Right lobe of liver (tissue), 6 donors: ENCODE measurements at regions not wholly inside any gene's neighbourhood (a gene's known extent, or its start where the extent isn't known, plus 50 kb on each side); places are given as distances from the start of the nearest gene placed in this dataset.

Source experiments
- ATAC-seq, 4 donors: fragments of 200-7000 bp; cut with Tn5 transposase; one replicate each; pipeline ENCODE4 v1.9.1; 2020; ENCODE audit warnings: mild to moderate bottlenecking in 4 of 4, moderate library complexity in 4 of 4
- DNase-seq, 3 donors: peaks; one replicate each; pipeline ENCODE4 v3.0.0-alpha.2; 2020
- H3K27ac ChIP-seq, 3 donors: fragments of 200-600 bp; one replicate each; pipeline ENCODE4 v1.8.0; 2022
- H3K27me3 ChIP-seq, 2 donors: fragments of 200-600 bp; one replicate each; pipeline ENCODE4 v1.8.0; 2022
- H3K36me3 ChIP-seq, 4 donors: fragments of 200-600 bp; sonication (generic) in 1 of 4; one replicate each; pipeline versions ENCODE4 v1.5.1 to v1.8.0; 2017 to 2022; ENCODE audit warnings: control low read depth in 1 of 4
- H3K4me1 ChIP-seq, 4 donors: fragments of 200-600 bp; sonication (generic) in 1 of 4; one replicate each; pipeline versions ENCODE4 v1.5.1 to v1.8.0; 2017 to 2022; ENCODE audit warnings: control low read depth in 1 of 4
- H3K4me3 ChIP-seq, 3 donors: fragments of 200-600 bp; one replicate each; pipeline ENCODE4 v1.8.0; 2022
- H3K9me3 ChIP-seq, 4 donors: fragments of 200-600 bp; sonication (generic) in 1 of 4; one replicate each; pipeline versions ENCODE4 v1.5.1 to v1.8.0; 2017 to 2022; ENCODE audit warnings: control low read depth in 1 of 4
- CTCF ChIP-seq, 4 donors: fragments of 200-600 bp in 3 of 4; fragments of 450-650 bp in 1 of 4; IDR thresholded peaks; one replicate each; pipeline versions ENCODE4 v1.5.1 to v1.8.0; 2016 to 2022; ENCODE audit warnings: antibody characterized with exemption in 4 of 4, mild to moderate bottlenecking in 2 of 4
- POLR2A ChIP-seq: fragments of 450-650 bp; IDR thresholded peaks from one replicate; pipeline ENCODE4 v1.6.1; 2017; ENCODE audit warnings: antibody characterized with exemption, mild to moderate bottlenecking
- WGBS: methylation state at CpG from one replicate; pipeline ENCODE4 v1.1.6; 2018; ENCODE audit warnings: low coverage, low lambda C conversion rate; ENCODE audit not compliant: insufficient coverage; ENCODE audit errors: missing lambda C conversion rate; 5-methylcytosine and 5-hydroxymethylcytosine counted together
- intact Hi-C, 2 donors: fragments of 100-400 bp; cut with DNase I; formaldehyde crosslinking; loops; one replicate each; pipeline versions ENCODE4 v1.11.2 to v1.14.1; 2022
- donor health status: DM: no; HTN: yes; CAD: no.
- donor health status: DM: no; HTN: no; CAD: no.
- donor health status: DM: no; HTN: no; CAD: no.
- donor health status: DM: no; HTN: yes; CAD: no.
- donor health status: DM: no; HTN: yes; CAD: no.

GRCh38 chr2:7265286-7265685 is 348.1 kb downstream of the RNF144A start:
- no peaks in the 10 kb centered on the region for H3K4me1 ChIP-seq
- 63% methylated on average over 8 of the region's 8 CpGs for WGBS
- intact Hi-C loops = no loop called here
- no peaks in the 10 kb centered on the region for H3K27me3 ChIP-seq
- H3K4me3 ChIP-seq = no peak overlapping the region
- TF ChIP-seq POLR2A (no peak), CTCF (IDR thresholded peaks at IDR 0.05) (no peak)
- DNase-seq = no peak
- no peaks in the 10 kb centered on the region for H3K36me3 ChIP-seq
- H3K9me3 ChIP-seq = no peaks in the 10 kb centered on the region
- no peak for ATAC-seq
- H3K27ac ChIP-seq = no peak overlapping the region

- no peak for TF ChIP-seq CTCF (IDR thresholded peaks at IDR 0.05)
- no peak for TF ChIP-seq POLR2A
- no peaks in the 10 kb centered on the region for H3K4me1 ChIP-seq
- ATAC-seq (no peak), DNase-seq (no peak)
- no peak overlapping the region for H3K4me3 ChIP-seq
- H3K9me3 ChIP-seq = no peaks in the 10 kb centered on the region
- H3K36me3 ChIP-seq = no peaks in the 10 kb centered on the region
- intact Hi-C loops = no loop called here
- no peak overlapping the region for H3K27ac ChIP-seq
- H3K27me3 ChIP-seq = no peaks in the 10 kb centered on the region
- 59% methylated on average over 7 of the region's 8 CpGs for WGBS
These were observed 352.0 kb downstream of the RNF144A start for GRCh38 chr2:7269106-7269643.

- no peaks in the 10 kb centered on the region for H3K4me1 ChIP-seq
- no peaks in the 10 kb centered on the region for H3K27me3 ChIP-seq
- TF ChIP-seq POLR2A = no peak
- no peak for TF ChIP-seq CTCF (IDR thresholded peaks at IDR 0.05)
- H3K9me3 ChIP-seq = no peaks in the 10 kb centered on the region
- no peak overlapping the region for H3K27ac ChIP-seq
- intact Hi-C loops = no loop called here
- no peaks in the 10 kb centered on the region for H3K36me3 ChIP-seq
- WGBS = 56% methylated on average over 4 of the region's 7 CpGs
- ATAC-seq = no peak
- no peak overlapping the region for H3K4me3 ChIP-seq
- DNase-seq = no peak
These were observed 352.8 kb downstream of the RNF144A start for GRCh38 chr2:7270011-7270431.

- ATAC-seq = no peak
- Histone ChIP-seq H3K27ac (no peak overlapping the region), H3K4me1 (no peaks in the 10 kb centered on the region), H3K27me3 (no peaks in the 10 kb centered on the region), H3K4me3 (no peak overlapping the region), H3K9me3 (no peaks in the 10 kb centered on the region), H3K36me3 (no peaks in the 10 kb centered on the region)
- intact Hi-C loops = no loop called here
- no peak for DNase-seq
- no peak for TF ChIP-seq CTCF (IDR thresholded peaks at IDR 0.05)
- 54% methylated on average over 3 of the region's 3 CpGs for WGBS
These were observed 355.0 kb downstream of the RNF144A start for GRCh38 chr2:7272210-7272609.

- ATAC-seq = no peak
- H3K36me3 ChIP-seq = no peaks in the 10 kb centered on the region
- no peak for DNase-seq
- H3K27ac ChIP-seq = no peak overlapping the region
- H3K9me3 ChIP-seq = no peaks in the 10 kb centered on the region
- no peaks in the 10 kb centered on the region for H3K4me1 ChIP-seq
- H3K27me3 ChIP-seq = no peaks in the 10 kb centered on the region
- TF ChIP-seq CTCF (IDR thresholded peaks at IDR 0.05) (no peak), POLR2A (no peak)
- intact Hi-C loops = no loop called here
- H3K4me3 ChIP-seq = no peak overlapping the region
These were observed 361.8 kb downstream of the RNF144A start for GRCh38 chr2:7278984-7279383.
